CD4-positive, alpha-beta T cell treated with Interleukin-12 subunit alpha and Interleukin-12 subunit beta, for 1 hour (primary cell): ENCODE measurements at regions not wholly inside any gene's neighbourhood (a gene's known extent, or its start where the extent isn't known, plus 50 kb on each side); places are given as distances from the start of the nearest gene placed in this dataset.
"Not testable (repeated sequence)": the region's sequence is repeated elsewhere in the genome, so short reads cannot be mapped to it uniquely, and the experiment has no call there.

Experiments used
- DNase-seq: peaks from one replicate; pipeline ENCODE4 v3.0.0-alpha.2; 2020

GRCh38 chr3:80424951-80425350 is 657.2 kb upstream of the ROBO1 start:
- DNase-seq, result no peak

GRCh38 chr3:80408030-80408721 is 640.4 kb upstream of the ROBO1 start:
- no peak for DNase-seq

DNA sequence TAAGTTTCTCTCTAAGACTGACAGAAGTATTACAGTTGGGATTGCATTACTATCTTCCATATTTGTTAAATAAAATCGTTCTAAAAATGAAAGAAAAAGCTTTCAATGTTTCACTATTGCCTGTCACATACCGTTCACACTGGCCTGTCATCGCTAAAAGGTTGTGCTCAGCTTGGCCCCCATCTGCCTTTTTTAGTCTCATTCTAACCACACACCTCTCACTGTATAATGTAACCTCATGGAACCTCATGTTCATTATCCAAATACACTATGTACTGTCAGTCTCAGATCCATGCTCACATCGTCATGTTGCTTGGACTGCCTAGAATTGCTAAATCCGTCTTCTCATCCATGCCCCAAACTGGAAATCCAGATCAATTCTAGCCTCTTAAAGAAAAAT is 637.8 kb upstream of the ROBO1 start:
- DNase-seq, result no peak

DNA sequence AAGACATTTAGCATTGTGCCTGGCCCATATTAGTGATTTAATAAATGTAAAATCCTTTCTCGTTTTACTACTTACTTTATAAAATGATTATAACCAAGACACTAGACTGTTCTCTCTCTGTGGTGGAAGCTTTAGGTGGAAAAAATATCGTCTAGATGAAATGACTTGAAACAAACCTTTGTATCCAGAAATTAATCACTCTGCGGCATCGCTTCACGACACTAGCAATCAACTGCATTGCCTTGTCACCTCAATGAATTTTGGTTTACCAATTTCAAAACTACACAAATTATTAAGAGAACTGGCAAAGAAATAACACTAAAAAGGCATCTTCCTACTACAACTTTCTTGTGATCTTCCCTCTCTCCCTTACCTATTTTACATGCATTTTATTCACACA is 627.2 kb upstream of the ROBO1 start:
- DNase-seq, result no peak

DNA sequence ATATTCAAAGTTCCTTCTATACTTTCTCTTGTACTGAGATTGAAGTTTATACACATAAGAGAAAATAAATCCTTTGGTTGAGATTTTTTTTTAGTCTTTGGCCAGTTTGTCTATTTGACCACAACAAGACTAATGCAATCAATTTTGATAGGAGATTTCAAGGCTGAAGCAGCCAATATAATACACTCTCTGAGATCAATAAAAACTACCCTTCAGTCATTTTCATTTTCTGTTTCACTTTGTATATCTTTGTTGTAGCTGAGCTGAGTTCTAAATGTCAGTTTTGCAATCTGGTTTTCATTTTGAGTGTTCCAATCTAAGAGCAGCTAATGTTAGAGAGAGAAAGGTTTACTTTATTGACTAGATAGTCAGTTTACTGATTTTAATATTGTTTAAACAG is 623.8 kb upstream of the ROBO1 start:
- no peak for DNase-seq

GRCh38 chr3:80384811-80385210 is 617.0 kb upstream of the ROBO1 start:
- DNase-seq, result no peak

DNA sequence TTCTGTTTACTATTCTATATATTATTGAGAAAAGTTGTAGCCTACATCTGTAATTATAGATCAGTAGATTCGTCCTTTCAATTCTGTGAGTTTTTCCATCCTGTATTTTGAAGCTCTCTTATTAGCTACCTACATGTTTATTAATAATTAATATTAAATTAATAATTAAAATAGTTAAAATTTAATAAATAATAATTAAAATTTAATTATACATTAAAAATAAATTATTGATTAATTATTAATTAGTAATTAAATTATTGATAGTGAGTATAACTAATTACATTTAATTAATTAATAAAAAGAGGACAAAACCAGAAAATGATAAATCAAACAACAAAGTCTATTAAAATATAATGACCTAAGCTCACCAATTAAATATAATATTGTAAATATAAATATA is 606.6 kb upstream of the ROBO1 start:
- no peak for DNase-seq

DNA sequence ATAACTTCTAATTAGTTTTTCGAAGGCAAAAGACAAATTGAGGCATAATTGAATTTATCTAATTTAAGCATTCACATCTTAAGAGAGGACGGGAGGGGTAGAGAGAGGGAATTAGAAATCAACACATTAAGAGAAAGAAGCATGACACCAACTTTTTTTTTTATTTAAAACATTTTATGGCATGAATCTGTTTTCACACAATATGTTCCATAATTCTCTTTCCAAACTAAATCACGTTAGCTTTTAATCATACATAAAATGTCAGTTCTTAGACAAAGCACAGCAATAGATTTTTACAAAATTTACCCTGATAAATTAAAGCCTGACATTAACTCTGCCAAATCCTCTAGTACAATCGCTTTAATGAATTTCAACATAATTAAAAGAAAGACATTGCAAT is 600.8 kb upstream of the ROBO1 start:
- no peak for DNase-seq

- no peak for DNase-seq
Measured at GRCh38 chr3:80366808-80367548, 599.2 kb upstream of the ROBO1 start.

DNA sequence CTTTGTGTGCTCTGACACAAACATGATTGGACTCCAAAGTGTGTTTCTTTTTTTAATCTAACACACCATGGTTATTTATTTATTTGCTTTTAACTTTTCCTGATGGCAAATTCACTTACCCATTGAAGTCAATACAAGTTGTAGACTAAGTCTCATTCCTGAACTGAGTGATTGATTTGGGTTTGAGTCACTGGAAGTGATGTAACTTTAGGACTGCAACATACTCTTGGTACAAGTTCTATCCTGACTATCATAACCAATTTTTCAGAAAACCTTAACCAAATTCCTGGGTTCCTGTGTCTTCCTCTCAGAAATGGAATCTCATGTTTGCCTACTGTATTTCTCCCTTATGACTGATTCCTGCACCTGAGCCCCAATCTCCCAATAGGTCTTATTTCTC is 590.0 kb upstream of the ROBO1 start:
- DNase-seq, result no peak

GRCh38 chr3:80355144-80355543 is 587.3 kb upstream of the ROBO1 start:
- no peak for DNase-seq

DNA sequence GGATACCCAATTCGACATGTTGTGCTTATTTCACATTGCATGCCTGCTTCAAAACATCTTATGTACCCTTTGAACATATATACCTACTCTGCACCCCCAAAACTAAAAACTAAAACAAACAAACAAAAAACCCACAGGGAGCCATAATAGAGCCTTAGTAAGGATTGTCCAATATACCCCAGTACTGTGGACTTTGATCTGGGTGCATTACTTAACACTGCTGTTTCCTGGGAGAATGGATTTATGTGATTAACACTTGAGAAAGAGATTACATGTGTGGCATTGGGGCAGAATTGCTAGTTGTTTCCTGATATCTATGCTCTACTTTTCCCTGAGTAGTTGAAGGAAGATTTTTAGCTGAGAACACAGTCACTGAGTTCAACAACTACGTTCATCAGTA is 583.4 kb upstream of the ROBO1 start:
- no peak for DNase-seq

DNA sequence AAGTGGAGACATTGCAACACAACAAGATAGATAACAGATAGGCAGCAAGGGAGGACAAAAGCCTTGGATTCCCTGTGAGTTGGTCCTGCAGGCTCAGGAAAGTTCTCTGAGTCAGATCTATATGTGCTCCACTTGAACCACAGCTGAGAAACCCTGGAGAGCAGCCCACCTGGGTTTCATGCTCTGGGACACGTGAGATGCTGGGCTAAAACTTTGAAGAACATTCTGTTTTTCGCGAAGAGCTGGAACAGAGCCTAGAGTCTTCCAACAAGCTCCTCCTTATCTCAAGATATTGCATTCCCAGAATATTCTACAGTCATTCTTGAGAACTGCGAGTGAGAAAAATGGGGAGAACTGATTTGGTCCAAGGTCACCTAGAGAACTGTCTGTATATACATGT is 583.0 kb upstream of the ROBO1 start:
- no peak for DNase-seq

- no peak for DNase-seq
Measured at GRCh38 chr3:80338366-80338765, 570.6 kb upstream of the ROBO1 start.

DNA sequence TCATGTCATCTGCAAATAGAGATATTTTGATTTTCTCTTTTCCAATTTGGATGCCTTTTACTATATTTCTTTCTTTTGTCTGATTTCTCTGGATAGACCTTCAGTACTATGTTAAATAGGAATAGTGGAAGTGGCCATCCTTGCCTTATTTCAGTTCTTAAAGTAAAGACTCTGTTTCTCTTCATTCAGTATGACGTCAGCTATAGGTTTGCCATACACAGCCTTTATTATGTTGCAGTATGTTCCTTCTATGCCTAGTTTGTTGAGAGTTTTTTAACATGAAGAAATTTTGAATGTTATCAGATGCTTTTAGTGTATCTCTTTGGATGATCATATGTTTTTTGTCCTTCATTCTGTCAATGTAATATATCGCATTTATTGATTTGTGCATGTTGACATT is 566.7 kb upstream of the ROBO1 start:
- no peak for DNase-seq

GRCh38 chr3:80331494-80332170 is 563.8 kb upstream of the ROBO1 start:
- DNase-seq, result no peak

- not testable (repeated sequence) for DNase-seq
Measured at GRCh38 chr3:80314541-80314940, 546.7 kb upstream of the ROBO1 start.

DNA sequence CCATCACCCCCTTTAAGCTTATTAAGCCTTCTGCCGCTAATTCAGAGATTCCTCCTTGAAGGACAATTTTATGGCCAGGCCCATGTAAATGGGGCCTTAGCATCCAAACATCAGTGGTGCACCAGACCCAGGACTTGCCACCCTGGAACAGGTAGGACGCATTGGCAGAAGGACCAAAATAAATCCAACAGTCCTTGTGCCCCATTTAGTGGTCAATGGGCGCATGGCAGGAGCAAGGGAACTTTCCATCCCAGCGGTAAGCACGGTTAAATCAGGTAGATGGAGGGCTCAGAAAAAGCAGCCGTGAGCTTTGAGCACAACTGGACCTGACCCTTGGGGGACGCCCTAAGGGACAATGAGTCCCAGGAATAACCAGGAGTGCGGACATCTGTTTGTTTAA is 540.8 kb upstream of the ROBO1 start:
- DNase-seq, result no peak

- no peak for DNase-seq
Measured at GRCh38 chr3:80307844-80308243, 540.0 kb upstream of the ROBO1 start.

DNA sequence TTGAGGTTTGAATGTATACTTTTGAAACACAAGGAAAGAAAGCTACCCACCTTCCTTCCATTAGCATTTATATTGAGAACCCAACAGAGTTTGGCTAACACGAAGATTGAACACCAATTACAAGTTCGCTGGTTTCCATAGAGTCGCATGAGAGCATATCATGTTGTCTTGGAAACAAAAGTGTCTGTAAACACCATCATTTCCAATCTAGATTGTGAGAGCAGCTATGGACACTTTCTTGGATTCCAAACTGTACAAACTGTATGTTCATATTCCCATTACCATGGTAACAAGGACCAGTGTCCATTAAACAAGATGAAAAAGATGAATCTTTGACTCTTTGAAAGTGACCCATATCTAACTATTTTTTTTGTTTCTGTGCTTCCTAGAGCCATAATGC is 529.9 kb upstream of the ROBO1 start:
- DNase-seq, result no peak

- no peak for DNase-seq
Measured at GRCh38 chr3:80285388-80285787, 517.6 kb upstream of the ROBO1 start.

DNA sequence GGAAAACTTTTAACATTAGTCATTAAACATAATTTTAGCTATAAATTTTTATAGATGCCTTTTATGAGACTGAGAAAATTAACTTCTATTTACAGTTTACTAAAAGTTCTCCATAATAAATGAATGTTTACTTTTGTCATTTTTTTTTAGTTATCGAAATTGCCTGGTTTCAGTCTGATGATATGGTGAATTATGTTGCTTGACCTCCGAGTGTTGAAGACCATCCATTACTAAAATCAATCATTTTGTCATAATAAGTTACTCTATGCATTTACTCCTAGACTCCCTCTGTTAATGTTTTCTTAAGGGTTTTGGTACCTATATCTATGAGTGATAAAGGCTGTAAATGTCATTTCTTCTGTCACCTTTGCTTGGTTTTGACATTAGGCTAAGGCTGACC is 516.0 kb upstream of the ROBO1 start:
- DNase-seq, result no peak

DNA sequence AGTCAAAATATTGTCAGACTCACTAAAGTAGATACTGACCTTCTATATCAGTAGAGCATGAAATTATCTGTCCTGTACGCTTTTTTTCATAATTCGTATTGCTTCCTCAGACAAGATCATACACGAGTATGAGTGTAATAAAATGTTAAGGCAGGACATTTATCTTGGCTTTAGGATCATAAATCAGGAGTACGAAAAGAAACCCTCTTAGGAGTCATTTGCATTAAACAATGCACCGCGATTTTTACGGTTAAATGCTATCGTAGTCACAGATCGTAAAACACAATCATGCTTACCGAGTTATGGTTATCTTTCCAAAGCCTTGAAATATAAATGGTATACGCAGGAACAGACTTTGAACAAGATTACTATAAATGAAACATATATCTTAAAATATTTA is 510.3 kb upstream of the ROBO1 start:
- no peak for DNase-seq

GRCh38 chr3:80275120-80275519 is 507.3 kb upstream of the ROBO1 start:
- no peak for DNase-seq
